Kidney (tissue), 13 donors: ENCODE measurements at regions not wholly inside any gene's neighbourhood (a gene's known extent, or its start where the extent isn't known, plus 50 kb on each side); places are given as distances from the start of the nearest gene placed in this dataset.

ENCODE experiments used
- DNase-seq, 5 donors: peaks; one replicate each; pipeline ENCODE4 v3.0.0-alpha.2; 2013 to 2020
- FAIRE-seq: peaks from 2 replicates; lab custom pipeline; 2012; peaks lifted over from hg19 to GRCh38; lab: Jason Lieb, UNC
- H3K27ac ChIP-seq, 2 donors: one replicate each; pipeline ENCODE4 v1.7.0; 2013; ENCODE audit warnings: low read depth in 2 of 2, low read length in 2 of 2, inconsistent platforms in 1 of 2
- H3K27me3 ChIP-seq: one replicate; pipeline ENCODE4 v1.7.1; 2013; ENCODE audit warnings: low read length, inconsistent platforms; ENCODE audit not compliant: control insufficient read depth, insufficient read depth
- H3K36me3 ChIP-seq, 3 donors: one replicate each; pipeline versions ENCODE4 v1.7.0 to v1.7.1; 2013; ENCODE audit warnings: low read length in 3 of 3, control low read depth in 1 of 3, inconsistent platforms in 1 of 3; ENCODE audit not compliant: insufficient read depth in 3 of 3, control insufficient read depth in 2 of 3
- H3K4me1 ChIP-seq, 3 donors: one replicate each; pipeline versions ENCODE4 v1.7.0 to v1.7.1; 2013; ENCODE audit warnings: low read length in 3 of 3, inconsistent platforms in 1 of 3, low read depth in 1 of 3; ENCODE audit not compliant: control insufficient read depth in 2 of 3, insufficient read depth in 2 of 3
- H3K4me3 ChIP-seq, 3 donors: one replicate each; pipeline versions ENCODE4 v1.7.0 to v1.8.1; 2013; ENCODE audit warnings: low read length in 3 of 3, control low read depth in 1 of 3, inconsistent platforms in 1 of 3
- H3K9ac ChIP-seq, 3 donors: one replicate each; pipeline versions ENCODE4 v1.7.0 to v1.7.1; 2013; ENCODE audit warnings: low read length in 3 of 3, control low read depth in 1 of 3, inconsistent platforms in 1 of 3
- H3K9me3 ChIP-seq, 3 donors: one replicate each; pipeline versions ENCODE4 v1.7.0 to v1.7.1; 2013; ENCODE audit warnings: low read length in 3 of 3, control low read depth in 1 of 3, inconsistent platforms in 1 of 3; ENCODE audit not compliant: control insufficient read depth in 2 of 3, insufficient read depth in 1 of 3
- intact Hi-C: fragments of 100-400 bp; cut with DNase I; formaldehyde crosslinking; loops from one replicate; pipeline ENCODE4 v1.11.1; 2022
- TF ChIP-seq, protein P1 (sequence below): IDR thresholded peaks from 3 replicates; pipeline ENCODE4 v1.5.1; 2012; ENCODE audit warnings: mild to moderate bottlenecking, moderate library complexity, borderline replicate concordance; ENCODE audit not compliant: insufficient read depth; ENCODE audit errors: extremely low read depth
- donor health status: control.
- donor health status: control.
- donor health status: control.
- donor health status: control.
- donor health status: control.
- donor health status: DM: yes; HTN: yes; CAD: no.
- donor health status: Normal renal cell carcinoma (clear cell type).

DNA sequence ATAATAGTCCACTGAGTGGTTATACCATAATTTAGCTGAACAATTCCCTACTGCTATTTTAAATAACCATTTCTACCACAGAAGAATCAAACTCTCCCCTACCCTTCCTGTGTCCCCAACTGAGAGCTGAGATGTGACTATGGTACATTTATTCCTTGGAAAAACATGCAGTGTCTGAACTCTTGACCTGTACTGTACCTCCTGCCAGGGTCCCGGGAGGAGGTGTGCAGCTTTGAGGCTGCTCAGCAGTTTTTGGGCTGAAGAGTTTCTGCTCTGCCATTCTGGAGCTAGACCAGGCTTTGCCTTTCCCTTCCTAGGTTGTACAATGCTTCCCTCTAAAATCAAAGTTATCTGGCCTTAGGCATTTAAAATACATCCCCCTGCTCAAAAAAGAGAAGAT, 275.1 kb upstream of the SGK1 start:
- DNase-seq (no peak), FAIRE-seq (no peak)
- TF ChIP-seq, protein P1, sequence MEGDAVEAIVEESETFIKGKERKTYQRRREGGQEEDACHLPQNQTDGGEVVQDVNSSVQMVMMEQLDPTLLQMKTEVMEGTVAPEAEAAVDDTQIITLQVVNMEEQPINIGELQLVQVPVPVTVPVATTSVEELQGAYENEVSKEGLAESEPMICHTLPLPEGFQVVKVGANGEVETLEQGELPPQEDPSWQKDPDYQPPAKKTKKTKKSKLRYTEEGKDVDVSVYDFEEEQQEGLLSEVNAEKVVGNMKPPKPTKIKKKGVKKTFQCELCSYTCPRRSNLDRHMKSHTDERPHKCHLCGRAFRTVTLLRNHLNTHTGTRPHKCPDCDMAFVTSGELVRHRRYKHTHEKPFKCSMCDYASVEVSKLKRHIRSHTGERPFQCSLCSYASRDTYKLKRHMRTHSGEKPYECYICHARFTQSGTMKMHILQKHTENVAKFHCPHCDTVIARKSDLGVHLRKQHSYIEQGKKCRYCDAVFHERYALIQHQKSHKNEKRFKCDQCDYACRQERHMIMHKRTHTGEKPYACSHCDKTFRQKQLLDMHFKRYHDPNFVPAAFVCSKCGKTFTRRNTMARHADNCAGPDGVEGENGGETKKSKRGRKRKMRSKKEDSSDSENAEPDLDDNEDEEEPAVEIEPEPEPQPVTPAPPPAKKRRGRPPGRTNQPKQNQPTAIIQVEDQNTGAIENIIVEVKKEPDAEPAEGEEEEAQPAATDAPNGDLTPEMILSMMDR = no peak
- no peaks in the 10 kb centered on the region for H3K4me1 ChIP-seq
- H3K36me3 ChIP-seq = no peaks in the 10 kb centered on the region
- no peaks in the 10 kb centered on the region for H3K27me3 ChIP-seq
- no peak overlapping the region for H3K27ac ChIP-seq
- H3K9me3 ChIP-seq = no peaks in the 10 kb centered on the region
- intact Hi-C loops = no loop called here
- H3K4me3 ChIP-seq = no peak overlapping the region
- H3K9ac ChIP-seq = no peak overlapping the region

DNA sequence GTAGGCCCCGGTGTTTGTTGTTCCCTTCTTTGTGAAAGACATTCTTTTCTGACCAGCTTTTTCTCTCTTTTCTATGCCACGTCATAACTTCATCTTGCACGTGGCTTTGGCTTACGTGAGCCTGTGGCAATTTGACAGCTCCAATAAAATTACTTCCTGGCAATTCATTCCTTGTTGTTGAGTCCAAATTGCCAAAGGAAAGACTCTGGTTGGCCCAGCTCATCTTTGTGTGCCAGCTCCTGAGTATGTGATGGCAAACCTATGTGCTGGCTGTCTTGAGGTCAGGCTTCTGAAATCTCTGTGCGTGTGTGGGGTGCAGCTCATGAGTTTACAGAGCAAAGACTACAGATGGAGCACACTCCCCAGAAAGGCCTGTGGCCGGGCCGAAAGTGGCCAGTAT, 272.5 kb upstream of the SGK1 start:
- no peak overlapping the region for H3K9ac ChIP-seq
- no peaks in the 10 kb centered on the region for H3K36me3 ChIP-seq
- DNase-seq = no peak
- no peaks in the 10 kb centered on the region for H3K4me1 ChIP-seq
- FAIRE-seq = no peak
- no peak overlapping the region for H3K4me3 ChIP-seq
- H3K9me3 ChIP-seq = no peaks in the 10 kb centered on the region
- intact Hi-C loops = no loop called here
- TF ChIP-seq, protein P1 = no peak
- no peak overlapping the region for H3K27ac ChIP-seq
- no peaks in the 10 kb centered on the region for H3K27me3 ChIP-seq

DNA sequence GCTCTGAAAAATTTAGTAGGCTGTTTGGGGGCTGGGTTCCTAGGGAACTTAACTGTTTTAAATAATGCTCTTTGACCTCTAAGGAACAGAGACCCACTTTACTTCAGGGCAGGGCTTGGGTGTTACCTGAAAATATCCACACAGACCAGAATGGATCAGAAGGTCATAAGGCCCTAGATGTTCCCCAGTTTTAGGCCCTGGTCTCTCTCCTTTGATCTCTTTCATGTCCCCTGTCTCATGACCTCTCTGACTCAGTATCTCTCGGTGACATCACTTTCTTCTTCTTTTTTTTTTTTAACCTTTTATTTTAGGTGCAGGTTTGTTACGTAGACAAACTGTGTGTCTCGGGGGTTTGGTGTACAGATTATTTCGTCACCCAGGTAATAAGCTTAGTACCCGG, 272.1 kb upstream of the SGK1 start:
- TF ChIP-seq, protein P1 = no peak
- H3K4me3 ChIP-seq = no peak overlapping the region
- no peaks in the 10 kb centered on the region for H3K36me3 ChIP-seq
- DNase-seq = no peak
- no peaks in the 10 kb centered on the region for H3K9me3 ChIP-seq
- no peaks in the 10 kb centered on the region for H3K4me1 ChIP-seq
- H3K27ac ChIP-seq = no peak overlapping the region
- H3K27me3 ChIP-seq = no peaks in the 10 kb centered on the region
- intact Hi-C loops = no loop called here
- no peak overlapping the region for H3K9ac ChIP-seq
- no peak for FAIRE-seq

DNA sequence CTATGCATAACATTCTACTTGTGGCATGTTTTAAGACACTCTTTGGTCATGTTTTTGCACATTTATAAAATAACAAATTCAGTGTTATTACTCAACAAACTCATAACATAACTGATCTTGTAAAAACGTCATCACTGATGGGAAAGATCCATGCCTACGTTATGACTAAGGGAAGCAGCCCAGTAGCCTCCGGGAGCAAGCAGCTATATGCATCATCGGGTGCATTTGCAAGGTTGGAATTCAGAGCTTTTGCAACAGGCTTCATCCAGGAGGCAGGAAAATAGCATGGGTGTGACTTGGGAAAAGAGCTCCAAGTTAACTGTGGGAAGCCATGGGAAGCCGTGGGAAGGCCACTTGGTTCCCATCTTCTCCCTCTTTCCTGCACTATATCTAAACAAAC, 271.6 kb upstream of the SGK1 start:
- Histone ChIP-seq H3K9ac (no peak overlapping the region), H3K4me1 (no peaks in the 10 kb centered on the region), H3K36me3 (no peaks in the 10 kb centered on the region), H3K9me3 (no peaks in the 10 kb centered on the region), H3K27me3 (no peaks in the 10 kb centered on the region), H3K27ac (no peak overlapping the region), H3K4me3 (no peak overlapping the region)
- FAIRE-seq = no peak
- DNase-seq = no peak
- intact Hi-C loops = no loop called here
- TF ChIP-seq, protein P1 = no peak
